H9 (cell line): ENCODE measurements at regions not wholly inside any gene's neighbourhood (a gene's known extent, or its start where the extent isn't known, plus 50 kb on each side); places are given as distances from the start of the nearest gene placed in this dataset.

Experiments used
- DNase-seq: peaks from one replicate; pipeline ENCODE4 v3.0.0-alpha.2; 2017
- H2AFZ ChIP-seq: one replicate; pipeline ENCODE4 v1.6.1; 2013; ENCODE audit warnings: mild to moderate bottlenecking, low read length, control low read depth, moderate library complexity
- H2AK5ac ChIP-seq: 2 replicates; pipeline ENCODE4 v1.6.1; 2013; ENCODE audit warnings: low read length, control low read depth, mixed read lengths; ENCODE audit not compliant: insufficient read length
- H2BK120ac ChIP-seq: one replicate; pipeline ENCODE4 v1.6.1; 2013; ENCODE audit warnings: low read depth, mild to moderate bottlenecking, low read length, control low read depth, inconsistent platforms; ENCODE audit not compliant: poor library complexity, severe bottlenecking
- H2BK12ac ChIP-seq: 2 replicates; pipeline ENCODE4 v1.6.1; 2013; ENCODE audit warnings: low read length, control low read depth, mixed read lengths, low read depth; ENCODE audit not compliant: insufficient read length
- H2BK15ac ChIP-seq: 2 replicates; pipeline ENCODE4 v1.6.1; 2013; ENCODE audit warnings: low read depth, low read length, control low read depth
- H2BK20ac ChIP-seq: one replicate; pipeline ENCODE4 v1.6.1; 2013; ENCODE audit warnings: low read depth, mild to moderate bottlenecking, low read length, control low read depth, inconsistent platforms; ENCODE audit not compliant: poor library complexity, severe bottlenecking
- H2BK5ac ChIP-seq: 2 replicates; pipeline ENCODE4 v1.6.1; 2013; ENCODE audit warnings: low read length, control low read depth, mixed read lengths; ENCODE audit not compliant: insufficient read length
- H3K14ac ChIP-seq: 2 replicates; pipeline ENCODE4 v1.6.1; 2013; ENCODE audit warnings: low read length, control low read depth; ENCODE audit not compliant: insufficient read depth
- H3K18ac ChIP-seq: 2 replicates; pipeline ENCODE4 v1.6.1; 2013; ENCODE audit warnings: low read depth, mild to moderate bottlenecking, mixed read lengths, low read length, control low read depth; ENCODE audit not compliant: insufficient read length
- H3K23ac ChIP-seq: 2 replicates; pipeline ENCODE4 v1.6.1; 2013; ENCODE audit warnings: low read length, control low read depth, mixed read lengths, low read depth; ENCODE audit not compliant: insufficient read length
- H3K23me2 ChIP-seq: 2 replicates; pipeline ENCODE4 v1.6.1; 2013; ENCODE audit warnings: low read depth, mild to moderate bottlenecking, mixed read lengths, low read length, control low read depth; ENCODE audit not compliant: insufficient read length, poor library complexity, severe bottlenecking
- H3K27ac ChIP-seq: 2 replicates; pipeline ENCODE4 v1.5.1; 2013; ENCODE audit warnings: low read length, control low read depth, mixed read lengths, low read depth; ENCODE audit not compliant: insufficient read length
- H3K27me3 ChIP-seq: 2 replicates; pipeline ENCODE4 v1.6.1; 2013; ENCODE audit warnings: low read length, control low read depth, inconsistent platforms; ENCODE audit not compliant: insufficient read depth
- H3K4ac ChIP-seq: 2 replicates; pipeline ENCODE4 v1.6.1; 2013; ENCODE audit warnings: low read depth, mild to moderate bottlenecking, control low read depth, inconsistent platforms, low read length, moderate library complexity
- H3K4me1 ChIP-seq: 2 replicates; pipeline ENCODE4 v1.6.1; 2013; ENCODE audit warnings: low read length, control low read depth, inconsistent platforms; ENCODE audit not compliant: insufficient read depth
- H3K4me2 ChIP-seq: 2 replicates; pipeline ENCODE4 v1.6.1; 2013; ENCODE audit warnings: low read length, control low read depth, mixed read lengths; ENCODE audit not compliant: insufficient read length, insufficient read depth
- H3K56ac ChIP-seq: 2 replicates; pipeline ENCODE4 v1.6.1; 2013; ENCODE audit warnings: low read depth, mild to moderate bottlenecking, mixed read lengths, low read length, control low read depth; ENCODE audit not compliant: insufficient read length
- H3K79me1 ChIP-seq: 2 replicates; pipeline ENCODE4 v1.6.1; 2013; ENCODE audit warnings: low read depth, mild to moderate bottlenecking, moderate library complexity, low read length, control low read depth, inconsistent platforms; ENCODE audit not compliant: insufficient read depth, poor library complexity, severe bottlenecking
- H3K79me2 ChIP-seq: 2 replicates; pipeline ENCODE4 v1.6.1; 2013; ENCODE audit warnings: low read length, control low read depth, inconsistent platforms; ENCODE audit not compliant: insufficient read depth
- H3K9ac ChIP-seq: 2 replicates; pipeline ENCODE4 v1.6.1; 2013; ENCODE audit warnings: low read length, control low read depth, mixed read lengths; ENCODE audit not compliant: insufficient read length; ENCODE audit errors: extremely low read depth
- H3K9me3 ChIP-seq: one replicate; pipeline ENCODE4 v1.6.1; 2013; ENCODE audit warnings: low read depth, low read length, inconsistent platforms; ENCODE audit not compliant: control insufficient read depth
- H3T11ph ChIP-seq: one replicate; pipeline ENCODE4 v1.6.1; 2013; ENCODE audit warnings: mild to moderate bottlenecking, low read length, control low read depth, inconsistent platforms
- H4K20me1 ChIP-seq: one replicate; pipeline ENCODE4 v1.6.1; 2013; ENCODE audit not compliant: control insufficient read depth, insufficient read length, insufficient read depth
- H4K5ac ChIP-seq: 2 replicates; pipeline ENCODE4 v1.6.1; 2013; ENCODE audit warnings: low read depth, mild to moderate bottlenecking, mixed read lengths, low read length, control low read depth; ENCODE audit not compliant: insufficient read length
- H4K8ac ChIP-seq: replicated peaks from 2 replicates; pipeline ENCODE4 v1.6.1; 2013; ENCODE audit warnings: low read length, control low read depth, mixed read lengths, low read depth; ENCODE audit not compliant: insufficient read length
- H4K91ac ChIP-seq: 2 replicates; pipeline ENCODE4 v1.6.1; 2013; ENCODE audit warnings: low read depth, mild to moderate bottlenecking, moderate library complexity, mixed read lengths, low read length, control low read depth; ENCODE audit not compliant: insufficient read length
- H3K27ac Mint-ChIP-seq, 3 experiments: 2 replicates in 2 of 3; 3 replicates in 1 of 3; pipeline ENCODE4 v1.8.0; 2020 to 2021; ENCODE audit warnings: mixed read lengths in 3 of 3, mild to moderate bottlenecking in 1 of 3, moderate library complexity in 1 of 3
- H3K27me3 Mint-ChIP-seq: 2 replicates; pipeline ENCODE4 v1.8.0; 2021; ENCODE audit warnings: low read depth, mild to moderate bottlenecking, moderate library complexity, mixed read lengths
- H3K36me3 Mint-ChIP-seq, 3 experiments: 2 replicates in 2 of 3; 3 replicates in 1 of 3; pipeline ENCODE4 v1.8.0; 2020 to 2021; ENCODE audit warnings: low read depth in 3 of 3, mixed read lengths in 3 of 3; ENCODE audit not compliant: insufficient read depth in 1 of 3
- H3K4me1 Mint-ChIP-seq, 2 experiments: 2 replicates each; pipeline ENCODE4 v1.8.0; 2020; ENCODE audit warnings: mixed read lengths in 2 of 2
- H3K4me3 Mint-ChIP-seq, 2 experiments: 2 replicates in 1 of 2; 3 replicates in 1 of 2; pipeline ENCODE4 v1.8.0; 2020 to 2021; ENCODE audit warnings: mild to moderate bottlenecking in 2 of 2, mixed read lengths in 2 of 2, moderate library complexity in 1 of 2
- H3K9me3 Mint-ChIP-seq, 2 experiments: 2 replicates in 1 of 2; 3 replicates in 1 of 2; pipeline ENCODE4 v1.8.0; 2020; ENCODE audit warnings: mild to moderate bottlenecking in 2 of 2, mixed read lengths in 2 of 2, moderate library complexity in 1 of 2
- WGBS: extraction: QIAGEN DNeasy Blood & Tissue Kit; methylation state at CpG from one replicate; pipeline ENCODE4 v1.1.7; 2013; ENCODE audit warnings: missing lambda C conversion rate, low lambda C conversion rate, mixed read lengths; ENCODE audit not compliant: insufficient read length; ENCODE audit errors: extremely low coverage; 5-methylcytosine and 5-hydroxymethylcytosine counted together
- TF ChIP-seq, protein P1 (sequence below): fragments of 200-600 bp; sonication (generic); conservative IDR thresholded peaks from 3 replicates; pipeline ENCODE4 v1.8.0; 2021; ENCODE audit warnings: antibody characterized with exemption, mild to moderate bottlenecking

DNA sequence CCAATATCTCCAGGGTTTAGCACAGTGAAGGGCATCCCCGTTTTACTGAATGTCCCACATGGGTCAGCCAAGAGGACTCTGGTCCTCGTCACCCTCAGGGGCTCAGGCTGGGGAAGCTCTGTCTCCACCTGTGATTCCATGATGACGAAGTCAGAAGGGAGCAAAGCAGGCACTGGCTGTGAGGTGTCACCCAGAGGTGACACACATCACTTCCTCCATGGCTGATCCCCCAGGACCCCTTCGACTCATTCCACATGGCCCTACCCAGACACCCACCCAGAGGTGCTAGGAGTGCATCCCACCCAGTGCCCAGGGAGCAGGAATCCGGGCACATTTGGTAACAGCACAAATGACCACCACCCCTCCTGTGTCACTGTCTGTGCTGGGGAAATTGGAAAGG lies 145.2 kb upstream of the VSTM2B start:
- Mint-ChIP-seq H3K27me3 (peaks cover 14% of the 10 kb centered on the region), H3K27ac (no peak overlapping the region), H3K9me3 (no peaks in the 10 kb centered on the region), H3K36me3 (no peaks in the 10 kb centered on the region), H3K4me1 (peaks cover 33 to 37% of the 10 kb centered on the region in 2 experiments), H3K4me3 (no peak overlapping the region)
- H2AFZ ChIP-seq, result no peak overlapping the region
- H2BK120ac ChIP-seq, result no peak overlapping the region
- H3K23ac ChIP-seq, result no peak overlapping the region
- H3K79me2 ChIP-seq, result no peaks in the 10 kb centered on the region
- H3K18ac ChIP-seq, result no peak overlapping the region
- H2AK5ac ChIP-seq, result no peak overlapping the region
- no peak overlapping the region for H3T11ph ChIP-seq
- no peak overlapping the region for H3K9ac ChIP-seq
- H3K27ac ChIP-seq, result no peak overlapping the region
- H3K56ac ChIP-seq, result no peak overlapping the region
- no peak overlapping the region for H3K14ac ChIP-seq
- H3K4me1 ChIP-seq, result 0 out of 2 replicates have a peak, but pooled peaks cover 2% of the 10 kb centered on the region
- H3K27me3 ChIP-seq, result no peaks in the 10 kb centered on the region
- no peak overlapping the region for H4K8ac ChIP-seq
- no peak overlapping the region for H2BK5ac ChIP-seq
- DNase-seq, result peak; percentile 13
- H3K9me3 ChIP-seq, result no peaks in the 10 kb centered on the region
- no peak overlapping the region for H3K4me2 ChIP-seq
- no CpG with 5 or more reads among the region's 5 CpGs for WGBS
- TF ChIP-seq, protein P1, sequence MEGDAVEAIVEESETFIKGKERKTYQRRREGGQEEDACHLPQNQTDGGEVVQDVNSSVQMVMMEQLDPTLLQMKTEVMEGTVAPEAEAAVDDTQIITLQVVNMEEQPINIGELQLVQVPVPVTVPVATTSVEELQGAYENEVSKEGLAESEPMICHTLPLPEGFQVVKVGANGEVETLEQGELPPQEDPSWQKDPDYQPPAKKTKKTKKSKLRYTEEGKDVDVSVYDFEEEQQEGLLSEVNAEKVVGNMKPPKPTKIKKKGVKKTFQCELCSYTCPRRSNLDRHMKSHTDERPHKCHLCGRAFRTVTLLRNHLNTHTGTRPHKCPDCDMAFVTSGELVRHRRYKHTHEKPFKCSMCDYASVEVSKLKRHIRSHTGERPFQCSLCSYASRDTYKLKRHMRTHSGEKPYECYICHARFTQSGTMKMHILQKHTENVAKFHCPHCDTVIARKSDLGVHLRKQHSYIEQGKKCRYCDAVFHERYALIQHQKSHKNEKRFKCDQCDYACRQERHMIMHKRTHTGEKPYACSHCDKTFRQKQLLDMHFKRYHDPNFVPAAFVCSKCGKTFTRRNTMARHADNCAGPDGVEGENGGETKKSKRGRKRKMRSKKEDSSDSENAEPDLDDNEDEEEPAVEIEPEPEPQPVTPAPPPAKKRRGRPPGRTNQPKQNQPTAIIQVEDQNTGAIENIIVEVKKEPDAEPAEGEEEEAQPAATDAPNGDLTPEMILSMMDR, result no peak
- no peak overlapping the region for H2BK12ac ChIP-seq
- H2BK15ac ChIP-seq, result no peak overlapping the region
- H4K91ac ChIP-seq, result no peak overlapping the region
- H3K79me1 ChIP-seq, result no peaks in the 10 kb centered on the region
- no peak overlapping the region for H3K4ac ChIP-seq
- H2BK20ac ChIP-seq, result no peak overlapping the region
- H4K5ac ChIP-seq, result no peak overlapping the region
- H4K20me1 ChIP-seq, result no peaks in the 10 kb centered on the region
- H3K23me2 ChIP-seq, result no peaks in the 10 kb centered on the region
